ENCODE measurements at regions not wholly inside any gene's neighbourhood (a gene's known extent, or its start where the extent isn't known, plus 50 kb on each side); places are given as distances from the start of the nearest gene placed in this dataset.

- DNase-seq, result no peak
Observed at GRCh38 chr6:91731939-91732338, 1145.1 kb upstream of the MAP3K7 start.

- no peak for DNase-seq
Observed at GRCh38 chr6:91730710-91731109, 1143.8 kb upstream of the MAP3K7 start.

GRCh38 chr6:91720324-91720723 is 1133.5 kb upstream of the MAP3K7 start:
- no peak for DNase-seq

- no peak for DNase-seq
Observed at GRCh38 chr6:91719414-91719813, 1132.5 kb upstream of the MAP3K7 start.

- DNase-seq, result no peak
Observed at GRCh38 chr6:91718198-91718597, 1131.3 kb upstream of the MAP3K7 start.

- no peak for DNase-seq
Observed at GRCh38 chr6:91717094-91717493, 1130.2 kb upstream of the MAP3K7 start.

GRCh38 chr6:91716361-91716760 is 1129.5 kb upstream of the MAP3K7 start:
- DNase-seq, result no peak

GRCh38 chr6:91715171-91715805 is 1128.4 kb upstream of the MAP3K7 start:
- DNase-seq, result no peak

- DNase-seq, result no peak
Observed at GRCh38 chr6:91713911-91714310, 1127.0 kb upstream of the MAP3K7 start.

- DNase-seq, result no peak
Observed at GRCh38 chr6:91711518-91711917, 1124.6 kb upstream of the MAP3K7 start.

GRCh38 chr6:91710342-91710741 is 1123.5 kb upstream of the MAP3K7 start:
- no peak for DNase-seq

GRCh38 chr6:91708534-91708933 is 1121.7 kb upstream of the MAP3K7 start:
- no peak for DNase-seq

- DNase-seq, result no peak
Observed at GRCh38 chr6:91705646-91706045, 1118.8 kb upstream of the MAP3K7 start.

GRCh38 chr6:91704531-91704930 is 1117.7 kb upstream of the MAP3K7 start:
- DNase-seq, result no peak

GRCh38 chr6:91697010-91697695 is 1110.3 kb upstream of the MAP3K7 start:
- peak; percentile 10 for DNase-seq

- no peak for DNase-seq
Observed at GRCh38 chr6:91695221-91695620, 1108.3 kb upstream of the MAP3K7 start.

- DNase-seq, result no peak
Observed at GRCh38 chr6:91694016-91694654, 1107.3 kb upstream of the MAP3K7 start.

GRCh38 chr6:91691449-91691848 is 1104.6 kb upstream of the MAP3K7 start:
- no peak for DNase-seq

- DNase-seq, result no peak
Observed at GRCh38 chr6:91683240-91683639, 1096.4 kb upstream of the MAP3K7 start.

GRCh38 chr6:91681296-91681695 is 1094.4 kb upstream of the MAP3K7 start:
- no peak for DNase-seq

- DNase-seq, result no peak
Observed at GRCh38 chr6:91678679-91679446, 1092.0 kb upstream of the MAP3K7 start.

GRCh38 chr6:91672201-91672600 is 1085.3 kb upstream of the MAP3K7 start:
- DNase-seq, result no peak

GRCh38 chr6:91669871-91670268 is 1083.0 kb upstream of the MAP3K7 start:
- no peak for DNase-seq

Measured in activated CD4-positive, alpha-beta T cell treated with anti-CD3 and anti-CD28 coated beads, Interleukin-2, amount 50 U/mL, for 16 hours (primary cell).